ENCODE measurements at regions not wholly inside any gene's neighbourhood (a gene's known extent, or its start where the extent isn't known, plus 50 kb on each side); places are given as distances from the start of the nearest gene placed in this dataset.

DNA sequence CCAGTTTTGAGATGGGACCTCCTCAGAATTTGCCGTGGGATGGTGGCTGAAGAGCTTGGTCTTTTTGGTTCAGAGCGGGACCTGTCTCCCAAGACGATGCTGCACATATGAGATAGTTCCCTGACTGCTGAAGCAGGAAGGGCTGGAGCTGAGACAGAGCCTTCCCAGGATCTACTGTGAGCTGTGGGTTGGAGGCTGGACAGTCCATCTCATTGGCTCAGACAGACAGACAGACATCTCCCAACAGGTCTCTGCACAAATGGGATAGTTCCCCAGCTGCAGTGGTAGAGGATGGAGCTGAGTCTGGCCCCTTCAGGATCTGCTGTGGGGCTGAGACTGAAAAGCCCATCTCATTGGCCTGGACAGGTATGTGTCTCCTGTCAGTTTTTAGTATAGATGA, 1145.6 kb upstream of the CADM2 start:
- POLR2A ChIA-PET = no interaction called here
- Histone ChIP-seq H3K27ac (ENCODE audit: low read length) (no peak overlapping the region), H3K36me3 (ENCODE audit: control insufficient read depth in 2 of 2, extremely low read depth in 1 of 2, insufficient read depth in 1 of 2, low read length in 1 of 2) (no peaks in the 10 kb centered on the region), H3K4me1 (ENCODE audit: control insufficient read depth in 1 of 2, extremely low read depth in 1 of 2, insufficient read depth in 2 of 2, low read length in 2 of 2) (no peaks in the 10 kb centered on the region), H3K4me3 (ENCODE audit: control insufficient read depth in 1 of 2, extremely low read depth in 1 of 2, low read length in 1 of 2) (no peak overlapping the region), H3K9me3 (no peaks in the 10 kb centered on the region), H3K27me3 (replicated peaks in 1 of 2; ENCODE audit: control insufficient read depth in 2 of 2, extremely low read depth in 1 of 2, insufficient read depth in 2 of 2, low read length in 1 of 2) (no peaks in the 10 kb centered on the region)
- Mint-ChIP-seq H3K9me3 (peaks cover 13 to 38% (median 15%) of the 10 kb centered on the region in 3 donors), H3K4me1 (no peaks in the 10 kb centered on the region), H3K27ac (no peak overlapping the region), H3K4me3 (no peak overlapping the region), H3K27me3 (no peaks in the 10 kb centered on the region), H3K36me3 (no peaks in the 10 kb centered on the region)
- ATAC-seq (replicated peaks in 1 of 4) (no peak), DNase-seq (no peak)
- CTCF ChIA-PET = interaction anchor here in 1 of 2 donors (0.6 kb wide), 1 partner anchor 9 kb away, joined by 3 read pairs; no protein-coding TSS in a partner anchor
- 100% methylated on average over 1 of the region's 3 CpGs for WGBS (ENCODE audit: insufficient coverage)

DNA sequence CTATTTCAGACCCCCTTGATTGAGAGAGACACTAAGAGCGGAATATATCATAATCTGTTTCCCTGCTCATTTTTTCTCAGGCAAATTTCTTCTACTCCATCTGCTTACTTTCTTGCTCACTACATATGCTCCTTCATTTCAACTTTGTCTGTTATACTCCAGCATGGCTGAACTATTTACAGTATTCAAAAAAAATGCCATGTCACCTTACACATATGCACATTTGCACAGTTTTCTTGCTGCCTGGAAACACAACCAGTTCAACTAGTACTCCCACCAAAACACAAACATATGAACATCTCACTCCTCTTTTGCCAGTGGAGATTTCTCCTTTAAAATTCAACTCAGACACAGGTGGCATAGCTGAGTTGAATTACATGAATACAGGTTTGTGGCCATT, 1142.1 kb upstream of the CADM2 start:
- ATAC-seq (replicated peaks in 1 of 4) (no peak), DNase-seq (no peak)
- WGBS (ENCODE audit: insufficient coverage) = 83% methylated on average over 1 of the region's 1 CpG
- H3K27ac ChIP-seq (ENCODE audit: low read length) = no peak overlapping the region
- Mint-ChIP-seq H3K27ac (no peak overlapping the region), H3K9me3 (peaks cover 9 to 21% (median 17%) of the 10 kb centered on the region in 3 donors), H3K4me3 (no peak overlapping the region), H3K36me3 (no peaks in the 10 kb centered on the region), H3K4me1 (no peaks in the 10 kb centered on the region), H3K27me3 (no peaks in the 10 kb centered on the region)
- no peaks in the 10 kb centered on the region for H3K36me3 ChIP-seq (ENCODE audit: control insufficient read depth in 2 of 2, extremely low read depth in 1 of 2, insufficient read depth in 1 of 2, low read length in 1 of 2)
- H3K4me3 ChIP-seq (ENCODE audit: control insufficient read depth in 1 of 2, extremely low read depth in 1 of 2, low read length in 1 of 2) = no peak overlapping the region
- ChIA-PET CTCF (no interaction called here), POLR2A (no interaction called here)
- H3K9me3 ChIP-seq = no peaks in the 10 kb centered on the region
- H3K27me3 ChIP-seq (replicated peaks in 1 of 2; ENCODE audit: control insufficient read depth in 2 of 2, extremely low read depth in 1 of 2, insufficient read depth in 2 of 2, low read length in 1 of 2) = no peaks in the 10 kb centered on the region
- no peaks in the 10 kb centered on the region for H3K4me1 ChIP-seq (ENCODE audit: control insufficient read depth in 1 of 2, extremely low read depth in 1 of 2, insufficient read depth in 2 of 2, low read length in 2 of 2)

DNA sequence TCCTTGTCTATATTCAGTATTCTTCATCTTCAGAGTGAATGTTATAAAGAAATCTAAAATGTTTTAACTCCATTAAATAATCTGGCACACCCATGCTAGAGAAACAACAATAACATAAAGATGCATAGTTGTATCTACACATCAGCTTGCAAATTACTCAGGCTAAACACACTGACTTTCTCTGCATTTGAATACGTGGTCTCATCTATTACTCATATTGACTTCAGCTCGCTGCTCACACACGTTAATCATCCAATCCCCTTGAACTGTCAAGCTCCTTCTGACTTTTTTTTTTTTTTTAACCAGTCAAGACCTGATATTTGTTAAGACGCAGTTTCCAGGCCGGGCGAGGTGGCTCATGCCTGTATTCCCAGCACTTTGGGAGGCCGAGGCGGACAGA, 1137.3 kb upstream of the CADM2 start:
- Histone ChIP-seq H3K9me3 (no peaks in the 10 kb centered on the region), H3K4me3 (ENCODE audit: control insufficient read depth in 1 of 2, extremely low read depth in 1 of 2, low read length in 1 of 2) (no peak overlapping the region), H3K27me3 (replicated peaks in 1 of 2; ENCODE audit: control insufficient read depth in 2 of 2, extremely low read depth in 1 of 2, insufficient read depth in 2 of 2, low read length in 1 of 2) (no peaks in the 10 kb centered on the region), H3K36me3 (ENCODE audit: control insufficient read depth in 2 of 2, extremely low read depth in 1 of 2, insufficient read depth in 1 of 2, low read length in 1 of 2) (no peaks in the 10 kb centered on the region), H3K27ac (ENCODE audit: low read length) (no peak overlapping the region), H3K4me1 (ENCODE audit: control insufficient read depth in 1 of 2, extremely low read depth in 1 of 2, insufficient read depth in 2 of 2, low read length in 2 of 2) (no peaks in the 10 kb centered on the region)
- POLR2A ChIA-PET = interaction anchor here in 1 of 2 donors (0.7 kb wide), 1 partner anchor 57 kb away, joined by 6 read pairs; no protein-coding TSS in a partner anchor
- ATAC-seq (replicated peaks in 1 of 4) = no peak
- no peak for DNase-seq
- CTCF ChIA-PET = interaction anchor here in 1 of 2 donors (0.7 kb wide), 1 partner anchor 9 kb away, joined by 3 read pairs; no protein-coding TSS in a partner anchor
- Mint-ChIP-seq H3K27ac (no peak overlapping the region), H3K36me3 (no peaks in the 10 kb centered on the region), H3K4me1 (no peaks in the 10 kb centered on the region), H3K27me3 (no peaks in the 10 kb centered on the region), H3K9me3 (peaks cover 6 to 25% (median 22%) of the 10 kb centered on the region in 3 donors), H3K4me3 (no peak overlapping the region)
- 68% methylated on average over 3 of the region's 8 CpGs for WGBS (ENCODE audit: insufficient coverage)

- ChIA-PET CTCF (no interaction called here), POLR2A (no interaction called here)
- no peak overlapping the region for H3K27ac ChIP-seq (ENCODE audit: low read length)
- H3K9me3 ChIP-seq = no peaks in the 10 kb centered on the region
- WGBS (ENCODE audit: insufficient coverage) = no CpG with 5 or more reads among the region's 1 CpG
- Mint-ChIP-seq H3K4me1 (no peaks in the 10 kb centered on the region), H3K27ac (no peak overlapping the region), H3K9me3 (peaks cover 3 to 20% (median 19%) of the 10 kb centered on the region in 3 donors), H3K36me3 (no peaks in the 10 kb centered on the region), H3K4me3 (no peak overlapping the region), H3K27me3 (no peaks in the 10 kb centered on the region)
- DNase-seq (no peak), ATAC-seq (replicated peaks in 1 of 4) (no peak)
- no peaks in the 10 kb centered on the region for H3K27me3 ChIP-seq (replicated peaks in 1 of 2; ENCODE audit: control insufficient read depth in 2 of 2, extremely low read depth in 1 of 2, insufficient read depth in 2 of 2, low read length in 1 of 2)
- no peaks in the 10 kb centered on the region for H3K4me1 ChIP-seq (ENCODE audit: control insufficient read depth in 1 of 2, extremely low read depth in 1 of 2, insufficient read depth in 2 of 2, low read length in 2 of 2)
- no peak overlapping the region for H3K4me3 ChIP-seq (ENCODE audit: control insufficient read depth in 1 of 2, extremely low read depth in 1 of 2, low read length in 1 of 2)
- H3K36me3 ChIP-seq (ENCODE audit: control insufficient read depth in 2 of 2, extremely low read depth in 1 of 2, insufficient read depth in 1 of 2, low read length in 1 of 2) = no peaks in the 10 kb centered on the region
These were observed 1135.7 kb upstream of the CADM2 start for GRCh38 chr3:83823095-83823494.

- Histone ChIP-seq H3K36me3 (ENCODE audit: control insufficient read depth in 2 of 2, extremely low read depth in 1 of 2, insufficient read depth in 1 of 2, low read length in 1 of 2) (no peaks in the 10 kb centered on the region), H3K27me3 (replicated peaks in 1 of 2; ENCODE audit: control insufficient read depth in 2 of 2, extremely low read depth in 1 of 2, insufficient read depth in 2 of 2, low read length in 1 of 2) (no peaks in the 10 kb centered on the region), H3K4me1 (ENCODE audit: control insufficient read depth in 1 of 2, extremely low read depth in 1 of 2, insufficient read depth in 2 of 2, low read length in 2 of 2) (no peaks in the 10 kb centered on the region), H3K4me3 (ENCODE audit: control insufficient read depth in 1 of 2, extremely low read depth in 1 of 2, low read length in 1 of 2) (no peak overlapping the region), H3K27ac (ENCODE audit: low read length) (no peak overlapping the region), H3K9me3 (no peaks in the 10 kb centered on the region)
- peaks cover 0 to 12% (median 3%) of the 10 kb centered on the region in 3 donors for H3K9me3 Mint-ChIP-seq
- no peak for ATAC-seq (replicated peaks in 1 of 4)
- DNase-seq = no peak
- POLR2A ChIA-PET = no interaction called here
- no peaks in the 10 kb centered on the region for H3K27me3 Mint-ChIP-seq
- H3K36me3 Mint-ChIP-seq = no peaks in the 10 kb centered on the region
- WGBS (ENCODE audit: insufficient coverage) = 83% methylated on average over 3 of the region's 4 CpGs
- CTCF ChIA-PET = no interaction called here
- H3K4me3 Mint-ChIP-seq = no peak overlapping the region
- H3K4me1 Mint-ChIP-seq = no peaks in the 10 kb centered on the region
- no peak overlapping the region for H3K27ac Mint-ChIP-seq
These were observed 1123.7 kb upstream of the CADM2 start for GRCh38 chr3:83835040-83835439.

GRCh38 chr3:83842511-83842910, 1116.3 kb upstream of the CADM2 start:
- Histone ChIP-seq H3K4me1 (ENCODE audit: control insufficient read depth in 1 of 2, extremely low read depth in 1 of 2, insufficient read depth in 2 of 2, low read length in 2 of 2) (no peaks in the 10 kb centered on the region), H3K27me3 (replicated peaks in 1 of 2; ENCODE audit: control insufficient read depth in 2 of 2, extremely low read depth in 1 of 2, insufficient read depth in 2 of 2, low read length in 1 of 2) (no peaks in the 10 kb centered on the region), H3K36me3 (ENCODE audit: control insufficient read depth in 2 of 2, extremely low read depth in 1 of 2, insufficient read depth in 1 of 2, low read length in 1 of 2) (no peaks in the 10 kb centered on the region), H3K4me3 (ENCODE audit: control insufficient read depth in 1 of 2, extremely low read depth in 1 of 2, low read length in 1 of 2) (no peak overlapping the region), H3K9me3 (no peaks in the 10 kb centered on the region), H3K27ac (ENCODE audit: low read length) (no peak overlapping the region)
- no peaks in the 10 kb centered on the region for H3K36me3 Mint-ChIP-seq
- H3K27me3 Mint-ChIP-seq = no peaks in the 10 kb centered on the region
- DNase-seq (no peak), ATAC-seq (replicated peaks in 1 of 4) (no peak)
- H3K27ac Mint-ChIP-seq = no peak overlapping the region
- CTCF ChIA-PET = no interaction called here
- H3K4me1 Mint-ChIP-seq = no peaks in the 10 kb centered on the region
- WGBS (ENCODE audit: insufficient coverage) = no CpG with 5 or more reads among the region's 1 CpG
- POLR2A ChIA-PET = no interaction called here
- H3K4me3 Mint-ChIP-seq = no peak overlapping the region
- peaks cover 6 to 15% (median 13%) of the 10 kb centered on the region in 3 donors for H3K9me3 Mint-ChIP-seq

DNA sequence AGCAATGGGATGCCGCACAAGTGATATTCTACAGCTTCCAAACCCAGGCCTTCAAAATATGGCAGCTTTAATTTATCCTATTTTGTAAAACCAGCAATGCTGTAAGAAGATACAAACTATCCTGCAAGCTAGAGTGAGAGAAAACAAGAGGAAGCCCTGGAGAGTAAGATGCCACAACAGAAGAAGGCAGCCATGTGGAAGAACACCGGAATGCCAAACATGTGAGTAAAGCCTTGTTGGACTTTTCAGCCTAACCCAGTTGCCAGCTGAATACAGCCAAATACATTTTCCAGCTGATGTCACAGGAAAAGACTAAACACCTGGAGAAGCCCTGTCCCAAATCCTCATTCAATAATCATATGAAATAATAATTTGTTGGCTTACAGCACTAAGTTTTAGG, 1115.1 kb upstream of the CADM2 start:
- ChIA-PET POLR2A (no interaction called here), CTCF (no interaction called here)
- Histone ChIP-seq H3K9me3 (no peaks in the 10 kb centered on the region), H3K36me3 (ENCODE audit: control insufficient read depth in 2 of 2, extremely low read depth in 1 of 2, insufficient read depth in 1 of 2, low read length in 1 of 2) (no peaks in the 10 kb centered on the region), H3K4me1 (ENCODE audit: control insufficient read depth in 1 of 2, extremely low read depth in 1 of 2, insufficient read depth in 2 of 2, low read length in 2 of 2) (no peaks in the 10 kb centered on the region), H3K4me3 (ENCODE audit: control insufficient read depth in 1 of 2, extremely low read depth in 1 of 2, low read length in 1 of 2) (no peak overlapping the region), H3K27ac (ENCODE audit: low read length) (no peak overlapping the region), H3K27me3 (replicated peaks in 1 of 2; ENCODE audit: control insufficient read depth in 2 of 2, extremely low read depth in 1 of 2, insufficient read depth in 2 of 2, low read length in 1 of 2) (no peaks in the 10 kb centered on the region)
- H3K9me3 Mint-ChIP-seq = peaks cover 6 to 15% (median 13%) of the 10 kb centered on the region in 3 donors
- no peak for ATAC-seq (replicated peaks in 1 of 4)
- no peak overlapping the region for H3K4me3 Mint-ChIP-seq
- H3K27me3 Mint-ChIP-seq = no peaks in the 10 kb centered on the region
- H3K27ac Mint-ChIP-seq = no peak overlapping the region
- no peaks in the 10 kb centered on the region for H3K4me1 Mint-ChIP-seq
- WGBS (ENCODE audit: insufficient coverage) = 0% methylated on average over 1 of the region's 2 CpGs
- H3K36me3 Mint-ChIP-seq = no peaks in the 10 kb centered on the region
- DNase-seq = no peak
